Activated naive CD4-positive, alpha-beta T cell treated with anti-CD3 and anti-CD28 coated beads, Interleukin-2, amount 50 U/mL, for 72 hours (primary cell): ENCODE measurements at regions not wholly inside any gene's neighbourhood (a gene's known extent, or its start where the extent isn't known, plus 50 kb on each side); places are given as distances from the start of the nearest gene placed in this dataset.

Source experiments
- ATAC-seq, 2 donors: fragments of 150-1000 bp; cut with Tn5 transposase; 2 replicates each; pipeline ENCODE4 v1.10.0; 2021; ENCODE audit warnings: mild to moderate bottlenecking in 2 of 2, moderate library complexity in 2 of 2
- DNase-seq, 2 donors: peaks; one replicate each; pipeline ENCODE4 v3.0.0; 2021 to 2022; ENCODE audit warnings: low spot score in 2 of 2
- H3K27ac Mint-ChIP-seq, 2 donors: one replicate each; pipeline ENCODE4 v1.8.0; 2022; ENCODE audit warnings: mild to moderate bottlenecking in 2 of 2, mixed read lengths in 2 of 2
- H3K36me3 Mint-ChIP-seq, 2 donors: one replicate each; pipeline ENCODE4 v1.8.0; 2022; ENCODE audit warnings: mixed read lengths in 2 of 2
- H3K9me3 Mint-ChIP-seq, 2 donors: one replicate each; pipeline ENCODE4 v1.8.0; 2022; ENCODE audit warnings: mixed read lengths in 2 of 2

- H3K36me3 Mint-ChIP-seq: no peaks in the 10 kb centered on the region
Observed at GRCh38 chr18:72235422-72235821, 308.7 kb downstream of the CBLN2 start.

GRCh38 chr18:72233106-72233505 is 311.0 kb downstream of the CBLN2 start:
- DNase-seq (no peak), ATAC-seq (no peak)
- H3K27ac Mint-ChIP-seq: peak overlapping the region in 1 of 2 donors; percentile 66
- H3K9me3 Mint-ChIP-seq: peaks cover 10% of the 10 kb centered on the region in 2 donors
- no peaks in the 10 kb centered on the region for H3K36me3 Mint-ChIP-seq

More at GRCh38 chr18:72235422-72235821, 308.7 kb downstream of the CBLN2 start:
- no peak for DNase-seq
- Mint-ChIP-seq H3K27ac (no peak overlapping the region), H3K9me3 (peaks cover 7 to 10% of the 10 kb centered on the region in 2 donors)
- ATAC-seq: no peak

GRCh38 chr18:72232644-72233043 is 311.5 kb downstream of the CBLN2 start:
- Mint-ChIP-seq H3K36me3 (no peaks in the 10 kb centered on the region), H3K27ac (peak overlapping the region in 1 of 2 donors; percentile 66), H3K9me3 (peaks cover 10% of the 10 kb centered on the region in 2 donors)
- ATAC-seq: no peak
- DNase-seq: no peak

- H3K27ac Mint-ChIP-seq: no peak overlapping the region
- DNase-seq: no peak
- no peaks in the 10 kb centered on the region for H3K36me3 Mint-ChIP-seq
- ATAC-seq: no peak
- peaks cover 3 to 10% of the 10 kb centered on the region in 2 donors for H3K9me3 Mint-ChIP-seq
Observed at GRCh38 chr18:72225958-72226357, 318.2 kb downstream of the CBLN2 start.

GRCh38 chr18:72223733-72224132 is 320.4 kb downstream of the CBLN2 start:
- ATAC-seq (no peak), DNase-seq (no peak)
- Mint-ChIP-seq H3K9me3 (peaks cover 3 to 14% of the 10 kb centered on the region in 2 donors), H3K36me3 (no peaks in the 10 kb centered on the region), H3K27ac (no peak overlapping the region)

- DNase-seq: no peak
- peaks cover 5 to 8% of the 10 kb centered on the region in 2 donors for H3K9me3 Mint-ChIP-seq
- no peak for ATAC-seq
Observed at GRCh38 chr18:72208920-72209676, 335.0 kb downstream of the CBLN2 start.

GRCh38 chr18:72207280-72207679 is 336.9 kb downstream of the CBLN2 start:
- ATAC-seq: no peak
- DNase-seq: no peak
- H3K36me3 Mint-ChIP-seq: no peaks in the 10 kb centered on the region
- peaks cover 5 to 8% of the 10 kb centered on the region in 2 donors for H3K9me3 Mint-ChIP-seq
- H3K27ac Mint-ChIP-seq: no peak overlapping the region

More at GRCh38 chr18:72208920-72209676, 335.0 kb downstream of the CBLN2 start:
- H3K27ac Mint-ChIP-seq: no peak overlapping the region
- no peaks in the 10 kb centered on the region for H3K36me3 Mint-ChIP-seq

GRCh38 chr18:72206814-72207213 is 337.3 kb downstream of the CBLN2 start:
- peaks cover 5 to 8% of the 10 kb centered on the region in 2 donors for H3K9me3 Mint-ChIP-seq
- no peak overlapping the region for H3K27ac Mint-ChIP-seq
- ATAC-seq (no peak), DNase-seq (no peak)
- H3K36me3 Mint-ChIP-seq: no peaks in the 10 kb centered on the region

- DNase-seq: no peak
- no peak for ATAC-seq
- Mint-ChIP-seq H3K36me3 (no peaks in the 10 kb centered on the region), H3K27ac (no peak overlapping the region), H3K9me3 (peaks cover 3 to 9% of the 10 kb centered on the region in 2 donors)
Observed at GRCh38 chr18:72201032-72201431, 343.1 kb downstream of the CBLN2 start.

- ATAC-seq: no peak
- H3K36me3 Mint-ChIP-seq: no peaks in the 10 kb centered on the region
- H3K27ac Mint-ChIP-seq: no peak overlapping the region
- DNase-seq: no peak
- peaks cover 7 to 13% of the 10 kb centered on the region in 2 donors for H3K9me3 Mint-ChIP-seq
Observed at GRCh38 chr18:72197591-72197990, 346.6 kb downstream of the CBLN2 start.

- DNase-seq (no peak), ATAC-seq (no peak)
- Mint-ChIP-seq H3K36me3 (no peaks in the 10 kb centered on the region), H3K9me3 (peaks cover 4 to 5% of the 10 kb centered on the region in 2 donors), H3K27ac (no peak overlapping the region)
Observed at GRCh38 chr18:72194072-72194471, 350.1 kb downstream of the CBLN2 start.

- DNase-seq: no peak
- Mint-ChIP-seq H3K9me3 (peaks cover 10 to 18% of the 10 kb centered on the region in 2 donors), H3K36me3 (no peaks in the 10 kb centered on the region)
Observed at GRCh38 chr18:72187956-72188355, 356.2 kb downstream of the CBLN2 start.

GRCh38 chr18:72181241-72181764 is 362.8 kb downstream of the CBLN2 start:
- Mint-ChIP-seq H3K9me3 (peaks cover 8% of the 10 kb centered on the region in 2 donors), H3K36me3 (no peaks in the 10 kb centered on the region), H3K27ac (no peak overlapping the region)
- no peak for DNase-seq
- peak; percentile 48 to 88 for ATAC-seq

More at GRCh38 chr18:72187956-72188355, 356.2 kb downstream of the CBLN2 start:
- no peak for ATAC-seq
- H3K27ac Mint-ChIP-seq: no peak overlapping the region

- Mint-ChIP-seq H3K9me3 (peaks cover 8% of the 10 kb centered on the region in 2 donors), H3K36me3 (no peaks in the 10 kb centered on the region), H3K27ac (no peak overlapping the region)
- ATAC-seq (no peak), DNase-seq (no peak)
Observed at GRCh38 chr18:72180689-72181088, 363.5 kb downstream of the CBLN2 start.

- no peak overlapping the region for H3K27ac Mint-ChIP-seq
- no peak for ATAC-seq
- no peaks in the 10 kb centered on the region for H3K36me3 Mint-ChIP-seq
- H3K9me3 Mint-ChIP-seq: peaks cover 3 to 8% of the 10 kb centered on the region in 2 donors
- no peak for DNase-seq
Observed at GRCh38 chr18:72174972-72175649, 369.0 kb downstream of the CBLN2 start.

- ATAC-seq (no peak), DNase-seq (no peak)
- Mint-ChIP-seq H3K9me3 (peaks cover 3 to 10% of the 10 kb centered on the region in 2 donors), H3K27ac (no peak overlapping the region), H3K36me3 (no peaks in the 10 kb centered on the region)
Observed at GRCh38 chr18:72171596-72171995, 372.5 kb downstream of the CBLN2 start.

- Mint-ChIP-seq H3K36me3 (no peaks in the 10 kb centered on the region), H3K27ac (no peak overlapping the region), H3K9me3 (peaks cover 0 to 3% of the 10 kb centered on the region in 2 donors)
- DNase-seq (no peak), ATAC-seq (no peak)
Observed at GRCh38 chr18:72161691-72162090, 382.5 kb downstream of the CBLN2 start.
